Astrocyte of the cerebellum (primary cell): ENCODE measurements at regions not wholly inside any gene's neighbourhood (a gene's known extent, or its start where the extent isn't known, plus 50 kb on each side); places are given as distances from the start of the nearest gene placed in this dataset.

Experiments used
- DNase-seq: peaks from one replicate; pipeline ENCODE4 v3.0.0-alpha.2; 2011; ENCODE audit warnings: low read depth
- H3K4me3 ChIP-seq: 2 replicates; pipeline ENCODE4 v1.5.1; 2011; ENCODE audit warnings: mild to moderate bottlenecking, low read depth, low read length, moderate library complexity
- in situ Hi-C: cut with HindIII; loops from 2 replicates; pipeline ENCODE4 v1.10.0; 2017; ENCODE audit warnings: low sequenced_read_pairs
- TF ChIP-seq, protein P1 (sequence below): IDR thresholded peaks from 2 replicates; pipeline ENCODE4 v1.5.1; 2012; ENCODE audit warnings: low read length, low read depth, moderate library complexity, mild to moderate bottlenecking; ENCODE audit errors: missing control alignments

DNA sequence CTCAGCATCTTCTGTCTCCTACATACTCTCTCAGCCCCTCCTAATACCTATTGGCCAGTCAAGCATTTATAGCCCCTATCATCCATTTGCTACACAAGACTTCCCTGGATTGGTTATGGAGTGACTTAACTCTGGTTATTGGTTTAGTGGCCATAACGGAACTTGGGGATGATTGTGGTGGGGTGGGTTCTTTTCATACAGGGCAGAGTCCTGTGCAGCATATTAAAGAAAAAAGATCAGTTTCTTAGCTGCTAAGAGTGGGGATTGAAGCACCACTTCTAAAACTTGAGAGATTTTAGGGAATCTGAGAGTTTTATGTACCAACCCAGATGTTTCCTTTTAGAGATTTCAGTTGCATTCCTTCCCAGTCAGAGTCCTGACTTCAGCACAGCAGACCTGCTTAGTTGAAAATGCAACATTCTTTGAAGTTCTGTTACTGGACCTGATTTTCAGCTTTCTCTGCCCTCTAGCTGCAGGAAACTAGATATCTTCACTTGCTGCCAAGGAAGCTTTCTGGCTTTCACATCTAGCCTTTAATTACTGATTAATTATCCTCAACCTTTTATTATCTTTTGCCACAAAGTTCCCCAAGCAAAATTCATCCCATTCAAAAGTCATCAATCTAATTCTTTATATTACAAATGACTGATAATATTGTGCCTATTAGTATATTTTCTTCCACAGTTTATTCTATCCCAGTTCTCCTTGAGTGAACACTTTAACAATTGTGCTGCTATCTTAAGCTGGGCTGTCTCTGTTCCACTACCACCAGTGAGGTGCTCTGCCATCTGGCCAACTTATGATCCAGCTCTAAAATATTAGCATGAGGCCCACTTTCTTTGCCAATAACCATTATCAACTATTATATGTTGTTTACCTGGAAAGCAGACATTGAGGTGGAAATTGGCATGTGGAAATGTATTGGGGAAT, 906.0 kb upstream of the ALCAM start:
- peak; percentile 68 for DNase-seq
- H3K4me3 ChIP-seq = no peak overlapping the region
- TF ChIP-seq, protein P1, sequence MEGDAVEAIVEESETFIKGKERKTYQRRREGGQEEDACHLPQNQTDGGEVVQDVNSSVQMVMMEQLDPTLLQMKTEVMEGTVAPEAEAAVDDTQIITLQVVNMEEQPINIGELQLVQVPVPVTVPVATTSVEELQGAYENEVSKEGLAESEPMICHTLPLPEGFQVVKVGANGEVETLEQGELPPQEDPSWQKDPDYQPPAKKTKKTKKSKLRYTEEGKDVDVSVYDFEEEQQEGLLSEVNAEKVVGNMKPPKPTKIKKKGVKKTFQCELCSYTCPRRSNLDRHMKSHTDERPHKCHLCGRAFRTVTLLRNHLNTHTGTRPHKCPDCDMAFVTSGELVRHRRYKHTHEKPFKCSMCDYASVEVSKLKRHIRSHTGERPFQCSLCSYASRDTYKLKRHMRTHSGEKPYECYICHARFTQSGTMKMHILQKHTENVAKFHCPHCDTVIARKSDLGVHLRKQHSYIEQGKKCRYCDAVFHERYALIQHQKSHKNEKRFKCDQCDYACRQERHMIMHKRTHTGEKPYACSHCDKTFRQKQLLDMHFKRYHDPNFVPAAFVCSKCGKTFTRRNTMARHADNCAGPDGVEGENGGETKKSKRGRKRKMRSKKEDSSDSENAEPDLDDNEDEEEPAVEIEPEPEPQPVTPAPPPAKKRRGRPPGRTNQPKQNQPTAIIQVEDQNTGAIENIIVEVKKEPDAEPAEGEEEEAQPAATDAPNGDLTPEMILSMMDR = peak; percentile 75
- in situ Hi-C loops = no loop called here

DNA sequence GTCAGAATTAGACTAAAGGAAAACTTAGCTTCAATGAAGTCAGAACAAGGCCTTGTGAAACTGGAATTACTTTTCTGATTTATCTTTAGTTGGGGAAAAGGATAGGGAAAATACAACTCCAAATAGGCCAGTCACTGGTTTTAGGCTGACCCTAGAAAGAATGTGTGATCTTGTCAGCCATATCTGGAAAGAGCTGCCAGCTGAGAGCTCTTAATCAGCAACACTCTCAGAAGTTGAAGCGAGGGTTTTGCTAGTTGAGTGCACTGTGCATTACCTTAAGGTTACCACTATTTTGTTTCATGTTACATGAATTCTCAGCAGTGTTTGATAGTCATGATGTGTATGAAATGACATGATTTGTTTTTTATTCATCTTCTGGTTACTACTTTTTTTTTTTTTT, 905.3 kb upstream of the ALCAM start:
- H3K4me3 ChIP-seq = no peak overlapping the region
- TF ChIP-seq, protein P1 = no peak
- no peak for DNase-seq
- in situ Hi-C loops = no loop called here

DNA sequence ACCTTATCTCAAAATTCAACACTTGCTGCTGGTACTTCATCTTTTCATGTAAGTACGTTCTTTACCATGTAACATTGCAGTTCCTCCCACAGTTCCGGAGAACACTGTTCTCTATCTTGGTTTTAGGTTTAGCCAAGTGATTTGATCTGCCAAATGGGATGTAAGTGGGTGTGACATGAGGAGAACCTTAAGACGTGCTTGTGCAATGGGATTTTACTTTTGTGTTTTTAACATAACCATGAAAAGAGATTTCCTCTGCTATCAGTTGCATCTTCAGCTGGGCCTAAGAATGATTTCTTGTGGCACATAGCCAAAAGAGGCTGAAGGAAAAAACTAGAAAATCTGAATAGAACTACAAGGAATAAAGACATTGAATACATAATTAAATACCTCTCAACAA, 894.5 kb upstream of the ALCAM start:
- TF ChIP-seq, protein P1 = no peak
- no peak for DNase-seq
- H3K4me3 ChIP-seq = no peak overlapping the region
- in situ Hi-C loops = no loop called here

DNA sequence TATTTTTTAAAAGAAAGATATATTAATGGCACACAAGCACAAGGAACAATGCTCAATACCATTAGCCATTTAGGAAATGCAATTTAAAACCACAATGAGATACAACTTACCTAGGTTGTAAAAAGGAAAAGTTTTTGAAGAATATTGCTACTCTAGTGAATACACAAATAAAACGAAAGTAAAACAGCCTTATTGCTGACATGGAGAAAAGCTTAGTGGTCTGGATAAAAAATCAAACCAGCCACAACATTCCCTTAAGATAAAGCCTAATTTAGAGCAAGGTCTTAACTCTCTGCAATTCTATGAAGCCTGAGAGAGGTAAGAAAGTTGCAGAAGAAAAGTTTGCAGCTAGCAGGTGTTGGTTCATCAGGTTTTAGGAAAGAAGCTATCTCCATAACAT, 892.7 kb upstream of the ALCAM start:
- no peak overlapping the region for H3K4me3 ChIP-seq
- TF ChIP-seq, protein P1 = no peak
- DNase-seq = no peak
- in situ Hi-C loops = no loop called here

DNA sequence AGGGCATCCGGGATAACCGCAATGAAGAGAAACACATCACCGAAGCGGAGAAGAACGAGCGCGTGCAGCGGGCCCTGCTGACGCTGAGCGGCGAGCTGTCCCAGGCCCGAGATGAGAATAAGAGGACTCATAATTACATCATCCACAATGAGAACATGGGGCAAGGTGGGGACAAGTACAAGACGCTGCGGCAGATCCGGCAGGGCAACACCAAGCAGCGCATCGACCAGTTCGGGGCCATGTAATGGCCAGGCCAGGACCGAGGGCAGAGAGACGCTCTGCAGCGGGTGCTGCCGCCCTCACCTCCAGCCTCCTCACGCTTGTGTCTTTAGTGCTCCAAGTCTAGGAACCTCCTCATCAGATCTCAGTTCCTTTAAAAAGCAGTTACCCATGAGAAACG, 863.7 kb upstream of the ALCAM start:
- no peak overlapping the region for H3K4me3 ChIP-seq
- no peak for DNase-seq
- TF ChIP-seq, protein P1 = no peak
- in situ Hi-C loops = no loop called here

DNA sequence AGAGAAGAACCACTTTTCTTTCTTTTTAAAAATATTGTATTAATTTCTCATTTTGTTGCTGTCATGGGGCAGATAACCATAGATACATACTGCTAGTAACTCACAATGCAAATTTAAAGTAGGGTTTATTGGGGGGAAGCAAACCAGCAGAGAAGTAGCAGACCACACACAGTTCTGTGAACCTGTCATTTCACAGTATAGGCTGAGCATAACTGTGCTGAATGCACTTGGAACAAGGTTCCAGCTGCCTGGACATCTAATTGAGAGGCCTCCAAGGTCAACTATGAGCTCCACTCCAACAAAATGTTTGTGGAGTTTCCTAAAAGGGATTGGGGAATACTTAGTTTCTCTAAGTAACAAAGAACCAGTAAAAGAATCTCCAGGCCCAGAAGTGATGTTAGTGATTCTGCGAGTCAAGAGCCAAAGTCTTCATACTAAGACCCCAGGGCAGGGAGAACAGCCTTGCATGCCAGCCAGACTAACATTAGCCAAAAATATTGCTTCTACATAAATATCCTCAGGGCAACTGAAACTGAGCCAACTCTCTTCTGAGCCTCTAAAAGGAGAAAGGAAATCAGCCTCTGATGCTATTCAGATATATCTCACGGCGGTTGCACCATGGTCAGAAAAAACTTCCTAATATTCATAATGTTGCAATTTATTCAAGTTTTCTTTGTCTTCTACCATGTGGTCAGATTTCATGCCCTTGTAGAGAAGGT, 856.4 kb upstream of the ALCAM start:
- in situ Hi-C loops = no loop called here
- peak; percentile 15 for DNase-seq
- TF ChIP-seq, protein P1 = no peak
- no peak overlapping the region for H3K4me3 ChIP-seq
